Fibroblast of pulmonary artery (primary cell): ENCODE measurements at regions not wholly inside any gene's neighbourhood (a gene's known extent, or its start where the extent isn't known, plus 50 kb on each side); places are given as distances from the start of the nearest gene placed in this dataset.
"Not testable (repeated sequence)": the region's sequence is repeated elsewhere in the genome, so short reads cannot be mapped to it uniquely, and the experiment has no call there.

Experiments
- DNase-seq: peaks from one replicate; pipeline ENCODE4 v3.0.0-alpha.2; 2010; ENCODE audit warnings: low read depth
- H3K4me3 ChIP-seq: replicated peaks from 2 replicates; pipeline ENCODE4 v1.5.1; 2011; ENCODE audit warnings: low read depth, mild to moderate bottlenecking, control low read depth, low read length, moderate library complexity
- TF ChIP-seq, protein P1 (sequence below): IDR thresholded peaks from 2 replicates; pipeline ENCODE4 v1.5.1; 2011; ENCODE audit warnings: mild to moderate bottlenecking, control low read depth, low read length, inconsistent platforms; ENCODE audit errors: missing control alignments

DNA sequence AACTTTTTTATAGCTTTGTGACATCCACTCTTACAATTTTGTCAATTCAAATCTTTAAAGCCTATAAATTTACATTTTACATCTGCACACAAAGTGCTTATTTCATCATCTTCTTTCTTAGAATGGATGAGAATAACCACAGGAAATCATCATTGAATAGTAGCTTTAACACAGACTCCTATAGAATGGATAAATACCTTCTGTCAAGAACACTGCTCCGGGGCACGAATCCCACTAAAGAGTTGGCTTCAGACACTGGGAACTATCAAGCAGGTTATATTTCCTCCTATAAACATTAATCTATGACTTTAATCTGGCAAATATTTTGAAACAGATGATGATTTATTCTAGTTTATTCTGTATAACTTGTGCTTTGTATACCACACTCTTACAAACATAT is 269.7 kb upstream of the TPK1 start:
- DNase-seq, result no peak
- TF ChIP-seq, protein P1, sequence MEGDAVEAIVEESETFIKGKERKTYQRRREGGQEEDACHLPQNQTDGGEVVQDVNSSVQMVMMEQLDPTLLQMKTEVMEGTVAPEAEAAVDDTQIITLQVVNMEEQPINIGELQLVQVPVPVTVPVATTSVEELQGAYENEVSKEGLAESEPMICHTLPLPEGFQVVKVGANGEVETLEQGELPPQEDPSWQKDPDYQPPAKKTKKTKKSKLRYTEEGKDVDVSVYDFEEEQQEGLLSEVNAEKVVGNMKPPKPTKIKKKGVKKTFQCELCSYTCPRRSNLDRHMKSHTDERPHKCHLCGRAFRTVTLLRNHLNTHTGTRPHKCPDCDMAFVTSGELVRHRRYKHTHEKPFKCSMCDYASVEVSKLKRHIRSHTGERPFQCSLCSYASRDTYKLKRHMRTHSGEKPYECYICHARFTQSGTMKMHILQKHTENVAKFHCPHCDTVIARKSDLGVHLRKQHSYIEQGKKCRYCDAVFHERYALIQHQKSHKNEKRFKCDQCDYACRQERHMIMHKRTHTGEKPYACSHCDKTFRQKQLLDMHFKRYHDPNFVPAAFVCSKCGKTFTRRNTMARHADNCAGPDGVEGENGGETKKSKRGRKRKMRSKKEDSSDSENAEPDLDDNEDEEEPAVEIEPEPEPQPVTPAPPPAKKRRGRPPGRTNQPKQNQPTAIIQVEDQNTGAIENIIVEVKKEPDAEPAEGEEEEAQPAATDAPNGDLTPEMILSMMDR, result no peak
- no peak overlapping the region for H3K4me3 ChIP-seq

DNA sequence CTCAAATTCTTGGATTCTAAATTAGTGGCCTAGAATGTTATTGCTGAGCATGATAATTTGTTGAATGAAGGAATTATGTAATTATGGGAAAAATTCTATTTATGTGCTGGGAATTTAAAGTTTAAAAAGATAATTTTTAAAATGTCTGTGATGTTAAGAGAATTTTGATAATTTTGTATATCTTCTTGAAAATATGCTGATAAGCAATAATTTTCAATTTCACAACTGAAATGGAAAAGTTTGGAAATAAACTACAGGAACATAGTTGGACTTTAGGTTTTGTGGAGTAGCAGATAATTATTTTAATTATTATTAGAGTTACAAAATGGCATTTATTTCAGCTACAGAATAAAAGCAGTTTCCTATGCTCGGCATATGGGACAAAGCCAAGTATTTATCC is 268.5 kb upstream of the TPK1 start:
- H3K4me3 ChIP-seq, result no peak overlapping the region
- TF ChIP-seq, protein P1, result no peak
- DNase-seq, result no peak

DNA sequence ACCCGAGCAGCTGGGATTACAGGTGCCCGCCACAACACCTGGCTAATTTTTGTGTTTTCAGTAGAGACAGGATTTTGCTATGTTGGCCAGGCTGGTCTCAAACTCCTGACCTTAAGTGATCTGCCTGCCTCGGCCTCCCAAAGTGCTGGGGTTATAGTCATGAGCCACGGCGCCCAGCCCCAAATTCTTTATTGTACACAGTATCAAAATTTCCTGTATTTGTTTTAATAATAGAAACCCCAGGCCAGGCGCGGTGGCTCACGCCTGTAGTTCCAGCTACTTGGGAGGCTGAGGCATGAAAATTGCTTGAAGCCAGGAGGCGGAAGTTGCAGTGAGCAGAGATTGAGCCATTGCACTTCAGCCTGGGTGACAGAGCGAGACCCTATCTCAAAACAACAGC is 266.3 kb upstream of the TPK1 start:
- not testable (repeated sequence) for H3K4me3 ChIP-seq, DNase-seq

DNA sequence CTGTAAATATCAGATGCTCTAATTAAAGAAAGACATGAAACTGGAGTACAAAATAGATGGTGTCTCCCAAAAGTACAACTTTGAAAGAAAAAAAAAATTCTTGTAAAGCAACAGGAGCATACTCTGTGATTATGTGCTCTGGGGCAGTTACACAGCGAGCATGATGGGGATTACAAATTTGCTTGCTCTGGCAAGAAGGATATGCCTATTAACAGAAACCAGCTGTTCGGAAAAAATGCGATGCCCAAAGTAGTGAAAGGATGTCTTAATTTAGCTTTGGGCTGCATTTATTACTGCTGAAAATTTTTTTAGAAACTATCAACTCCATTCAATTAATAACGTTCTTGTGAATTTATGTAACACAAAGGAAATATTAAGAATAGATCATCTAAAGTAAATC is 256.9 kb upstream of the TPK1 start:
- H3K4me3 ChIP-seq, result no peak overlapping the region
- TF ChIP-seq, protein P1, result no peak
- no peak for DNase-seq

DNA sequence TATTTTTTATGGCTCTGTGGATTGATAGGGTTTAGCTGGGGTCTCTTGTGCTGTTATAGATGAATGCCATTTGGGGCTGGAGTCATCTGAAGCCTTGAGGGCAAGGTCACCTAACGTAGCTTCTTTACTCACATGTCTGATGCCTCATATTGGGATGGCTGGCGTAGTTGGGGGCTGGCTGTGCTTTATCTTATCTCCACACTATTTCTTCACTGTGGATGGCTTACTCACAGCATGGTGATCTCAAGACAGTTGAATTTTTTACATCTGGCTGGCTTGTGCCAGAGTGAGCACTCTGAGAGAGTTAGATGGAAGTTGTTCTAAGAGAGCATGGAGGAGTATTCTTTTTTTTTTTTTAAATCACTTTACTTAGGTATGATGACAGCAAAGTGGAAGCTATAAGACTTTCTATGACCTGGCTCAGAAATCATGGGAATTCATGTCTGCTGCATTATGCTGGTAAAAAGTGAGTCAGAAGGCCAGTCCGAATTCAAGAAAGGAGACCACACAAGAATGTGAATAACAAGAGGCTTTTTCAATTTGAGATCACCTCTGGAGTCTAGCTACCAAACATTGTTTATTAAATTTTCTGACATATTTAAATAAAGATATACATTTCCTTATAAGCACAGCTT is 252.4 kb upstream of the TPK1 start:
- DNase-seq, result no peak
- TF ChIP-seq, protein P1, result no peak
- no peak overlapping the region for H3K4me3 ChIP-seq

DNA sequence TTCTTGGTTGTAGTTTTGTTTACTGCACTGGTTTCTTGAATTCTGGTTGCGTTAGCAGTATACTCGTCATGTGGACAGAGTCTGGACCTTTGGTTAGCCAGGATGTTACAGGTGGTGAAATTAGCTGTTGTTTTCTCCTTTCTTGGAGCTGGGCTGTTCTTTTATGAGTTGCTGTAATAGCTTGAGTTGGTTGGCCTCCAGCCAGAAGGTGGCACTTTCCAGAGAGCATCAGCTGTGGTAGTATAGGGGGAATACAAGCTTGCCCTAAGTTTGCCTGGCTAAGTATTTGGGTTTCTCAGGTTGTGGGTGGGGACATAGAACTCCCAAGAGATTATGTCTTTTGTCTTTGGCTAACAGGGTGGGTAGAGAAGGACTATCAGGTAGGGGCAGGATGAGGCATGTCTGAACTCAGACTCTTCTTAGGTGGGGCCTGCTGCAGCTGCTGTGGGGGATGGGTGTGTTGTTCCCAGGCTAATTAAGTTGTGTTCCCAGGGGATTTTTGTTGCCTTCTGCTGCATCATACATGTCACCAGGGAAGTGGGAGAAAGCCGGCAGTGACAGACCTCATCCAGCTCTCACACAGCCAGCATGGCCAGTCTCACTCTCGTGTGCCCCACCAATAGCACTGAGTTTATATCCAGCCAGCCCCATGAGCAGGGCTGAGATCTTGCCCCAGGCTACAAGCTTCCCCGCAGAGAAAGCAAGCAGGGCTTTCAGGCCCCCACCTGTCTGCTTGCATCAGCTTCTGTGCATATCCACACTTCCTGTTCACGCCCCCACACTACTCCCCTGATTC is 246.7 kb upstream of the TPK1 start:
- no peak for DNase-seq
- no peak overlapping the region for H3K4me3 ChIP-seq
- TF ChIP-seq, protein P1, result no peak

DNA sequence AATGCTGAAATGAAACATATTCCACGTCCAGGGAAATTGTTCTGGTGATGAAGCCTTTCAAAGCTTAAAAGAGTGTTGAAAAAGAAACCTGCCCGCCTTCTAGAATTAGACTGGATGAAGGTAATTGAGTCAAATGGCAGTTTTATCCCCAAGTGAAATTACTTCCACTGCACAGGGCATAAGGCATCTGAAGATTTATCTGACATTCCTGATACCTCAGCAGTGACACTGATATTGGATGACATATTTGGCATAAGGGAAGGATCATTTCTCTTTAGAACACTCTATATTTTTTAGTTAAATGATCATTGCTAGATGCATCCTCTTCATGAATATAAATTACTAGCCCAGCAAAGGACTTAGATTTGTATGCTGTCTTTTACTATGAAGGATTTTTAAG is 229.6 kb upstream of the TPK1 start:
- H3K4me3 ChIP-seq, result no peak overlapping the region
- no peak for DNase-seq
- TF ChIP-seq, protein P1, result no peak
